Upper lobe of left lung (tissue), 4 donors: ENCODE measurements at regions not wholly inside any gene's neighbourhood (a gene's known extent, or its start where the extent isn't known, plus 50 kb on each side); places are given as distances from the start of the nearest gene placed in this dataset.

Experiments used
- CTCF ChIP-seq, 6 experiments: fragments of 450-650 bp in 4 of 6; fragments of 200-600 bp in 2 of 6; sonication (generic) in 2 of 6; IDR thresholded peaks; one replicate each; pipeline ENCODE4 v1.5.1; 2016 to 2019; ENCODE audit warnings: antibody characterized with exemption in 6 of 6
- POLR2A ChIP-seq, 4 donors: fragments of 450-650 bp; IDR thresholded peaks; one replicate each; pipeline ENCODE4 v1.5.1; 2016 to 2017; ENCODE audit warnings: antibody characterized with exemption in 4 of 4, mild to moderate bottlenecking in 2 of 4

DNA sequence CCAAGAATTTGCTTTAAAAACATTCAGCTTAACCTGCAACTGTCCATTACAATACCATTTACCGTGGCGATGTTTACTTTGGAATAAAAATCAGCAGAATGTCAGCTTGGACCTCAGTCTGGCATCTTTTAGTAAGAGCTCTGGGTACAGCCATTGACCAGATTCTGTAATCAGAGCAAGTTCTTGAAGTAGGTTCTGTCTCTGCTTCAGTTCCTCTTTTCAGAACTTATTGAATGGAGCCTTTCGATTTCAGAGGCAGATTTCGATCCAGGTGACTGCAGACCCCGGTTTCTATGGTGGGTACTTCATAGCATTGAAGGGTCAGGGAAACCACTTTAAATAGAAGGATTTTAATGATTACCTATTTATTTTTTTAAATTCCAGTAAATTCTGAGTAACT is 53.4 kb upstream of the SV2C start:
- TF ChIP-seq CTCF (IDR thresholded peaks at IDR 0.05) (no peak), POLR2A (IDR thresholded peaks at IDR 0.05) (no peak)
